HepG2 (cell line): ENCODE measurements at regions not wholly inside any gene's neighbourhood (a gene's known extent, or its start where the extent isn't known, plus 50 kb on each side); places are given as distances from the start of the nearest gene placed in this dataset.

ENCODE experiments used
- ARNT ChIP-seq: fragments of 450-650 bp; IDR thresholded peaks from 2 replicates; pipeline ENCODE4 v1.6.1; 2017
- CENPT ChIP-seq: sonication (generic); formaldehyde crosslinking; IDR thresholded peaks from 2 replicates; pipeline ENCODE4 v1.8.0; 2022; ENCODE audit warnings: low read depth, mild to moderate bottlenecking, moderate library complexity, missing genetic modification reagents
- DR1 ChIP-seq: sonication (generic); formaldehyde crosslinking; IDR thresholded peaks from 2 replicates; pipeline ENCODE4 v1.8.0; 2021; ENCODE audit warnings: mild to moderate bottlenecking, missing genetic modification reagents, inconsistent platforms
- EP300 ChIP-seq, 3 experiments: sonication (generic) in 1 of 3; formaldehyde crosslinking in 1 of 3; IDR thresholded peaks; 2 replicates each; pipeline versions ENCODE4 v1.5.1 to v1.6.1; 2011 to 2020; ENCODE audit warnings: low read depth in 2 of 3, low read length in 2 of 3, borderline replicate concordance in 1 of 3, improper control_type of control experiment in 1 of 3, mild to moderate bottlenecking in 1 of 3, missing genetic modification reagents in 1 of 3, moderate library complexity in 1 of 3
- HHEX ChIP-seq: IDR thresholded peaks from 2 replicates; pipeline ENCODE4 v1.6.1; 2016; ENCODE audit warnings: control low read depth
- IKZF4 ChIP-seq: sonication (generic); formaldehyde crosslinking; IDR thresholded peaks from 2 replicates; pipeline ENCODE4 v1.5.1; 2020; ENCODE audit warnings: borderline replicate concordance, mild to moderate bottlenecking, low read depth, missing genetic modification reagents; ENCODE audit errors: not compliant biosample characterization
- KLF6 ChIP-seq: IDR thresholded peaks from 2 replicates; pipeline ENCODE4 v1.8.0; 2016; ENCODE audit warnings: missing biosample characterization, missing genetic modification reagents
- PHF20 ChIP-seq: sonication (generic); formaldehyde crosslinking; IDR thresholded peaks from 2 replicates; pipeline ENCODE4 v1.5.0; 2020; ENCODE audit warnings: mild to moderate bottlenecking, missing genetic modification reagents
- TFAP4 ChIP-seq: sonication (generic); IDR thresholded peaks from 2 replicates; pipeline ENCODE4 v1.6.1; 2016; ENCODE audit warnings: low read depth, borderline replicate concordance
- ZBED4 ChIP-seq: sonication (generic); formaldehyde crosslinking; IDR thresholded peaks from 2 replicates; pipeline ENCODE4 v1.4.0; 2020; ENCODE audit warnings: missing genetic modification reagents, borderline replicate concordance
- ZBTB43 ChIP-seq: sonication (generic); formaldehyde crosslinking; conservative IDR thresholded peaks from 2 replicates; pipeline ENCODE4 v1.4.0; 2020; ENCODE audit warnings: missing genetic modification reagents
- ZNF160 ChIP-seq: sonication (generic); formaldehyde crosslinking; IDR thresholded peaks from 2 replicates; pipeline ENCODE4 v1.8.0; 2022; ENCODE audit warnings: mild to moderate bottlenecking, inconsistent platforms, missing genetic modification reagents
- ZNF44 ChIP-seq: sonication (generic); formaldehyde crosslinking; IDR thresholded peaks from 2 replicates; pipeline ENCODE4 v1.5.1; 2020; ENCODE audit warnings: mild to moderate bottlenecking, missing genetic modification reagents
- ZNF543 ChIP-seq: sonication (generic); formaldehyde crosslinking; IDR thresholded peaks from 2 replicates; pipeline ENCODE4 v1.4.0; 2020; ENCODE audit warnings: mild to moderate bottlenecking, missing genetic modification reagents
- ZNF589 ChIP-seq: sonication (generic); formaldehyde crosslinking; conservative IDR thresholded peaks from 2 replicates; pipeline ENCODE4 v1.8.0; 2022; ENCODE audit warnings: mild to moderate bottlenecking, moderate library complexity, missing genetic modification reagents
- ZNF709 ChIP-seq: sonication (generic); formaldehyde crosslinking; IDR thresholded peaks from 2 replicates; pipeline ENCODE4 v1.5.0; 2020; ENCODE audit warnings: mild to moderate bottlenecking, missing genetic modification reagents
- ZNF710 ChIP-seq: sonication (generic); formaldehyde crosslinking; IDR thresholded peaks from 2 replicates; pipeline ENCODE4 v1.5.0; 2020; ENCODE audit warnings: mild to moderate bottlenecking, missing genetic modification reagents, borderline replicate concordance
- ZSCAN29 ChIP-seq: sonication (generic); formaldehyde crosslinking; conservative IDR thresholded peaks from 2 replicates; pipeline ENCODE4 v1.4.0; 2020; ENCODE audit warnings: mild to moderate bottlenecking, missing genetic modification reagents

GRCh38 chrX:109830704-109831206 is 97.7 kb upstream of the ACSL4 start (continued):
- TF ChIP-seq ZNF710 (CRISPR knock-in tag) (no peak), PHF20 (no peak), ZBED4 (CRISPR knock-in tag) (no peak), ARNT (no peak), ZNF589 (CRISPR knock-in tag) (no peak), ZNF44 (CRISPR knock-in tag) (no peak), IKZF4 (CRISPR knock-in tag) (no peak), ZSCAN29 (no peak), ZBTB43 (CRISPR knock-in tag) (no peak), HHEX (CRISPR knock-in tag) (no peak), EP300 (IDR thresholded peaks at IDR 0.05; ENCODE audit: low read depth in 2 of 2, low read length in 2 of 2) (peak; percentile 54 to 94; a peak in 2 of 4 replicates), EP300 (CRISPR knock-in tag; IDR thresholded peaks at IDR 0.05; ENCODE audit: borderline replicate concordance) (peak; percentile 67; the same call in 1 of the 2 replicates), KLF6 (CRISPR knock-in tag) (no peak), CENPT (CRISPR knock-in tag) (no peak), ZNF160 (no peak), ZNF709 (CRISPR knock-in tag) (no peak), ZNF543 (no peak), DR1 (CRISPR knock-in tag) (no peak), TFAP4 (peak; percentile 92)
